ENCODE measurements at regions not wholly inside any gene's neighbourhood (a gene's known extent, or its start where the extent isn't known, plus 50 kb on each side); places are given as distances from the start of the nearest gene placed in this dataset.

- DNase-seq: no peak
- peaks cover 0 to 4% of the 10 kb centered on the region in 2 experiments for H3K9me3 ChIP-seq (ENCODE audit: control insufficient read depth in 1 of 2, insufficient read depth in 1 of 2, low read length in 2 of 2)
- no peaks in the 10 kb centered on the region for H3K36me3 Mint-ChIP-seq (ENCODE audit: low read depth)
- intact Hi-C loops (cut with DNase I, micrococcal nuclease): no loop called here
- no peak overlapping the region for H3K27ac Mint-ChIP-seq
- H3K4me3 ChIP-seq (ENCODE audit: low read length): no peak overlapping the region
- peaks cover 3% of the 10 kb centered on the region for H3K9me3 Mint-ChIP-seq
- CTCF ChIA-PET: no interaction called here
- no peak for TF ChIP-seq CTCF (IDR thresholded peaks at IDR 0.05)
- POLR2A ChIA-PET: no interaction called here
- no peaks in the 10 kb centered on the region for H3K27me3 Mint-ChIP-seq
- H3K4me1 Mint-ChIP-seq (ENCODE audit: low read depth): no peaks in the 10 kb centered on the region
- ATAC-seq (ENCODE audit: poor library complexity): no peak
- H3K27ac ChIP-seq (ENCODE audit: low read depth in 1 of 2, low read length in 2 of 2): no peak overlapping the region
- no peak overlapping the region for H3K4me3 Mint-ChIP-seq
- H3K27me3 ChIP-seq (ENCODE audit: control insufficient read depth in 1 of 2, insufficient read depth in 2 of 2, low read length in 2 of 2): no peaks in the 10 kb centered on the region
- no peaks in the 10 kb centered on the region for H3K4me1 ChIP-seq (ENCODE audit: insufficient read depth, low read length)
- no peaks in the 10 kb centered on the region for H3K36me3 ChIP-seq (ENCODE audit: insufficient read depth, low read length)
Observed at GRCh38 chr5:8714198-8714597, 831.7 kb downstream of the SEMA5A start.

- no peak overlapping the region for H3K4me3 Mint-ChIP-seq
- no peaks in the 10 kb centered on the region for H3K4me1 ChIP-seq (ENCODE audit: insufficient read depth, low read length)
- H3K4me3 ChIP-seq (ENCODE audit: low read length): no peak overlapping the region
- H3K9me3 Mint-ChIP-seq: peaks cover 3% of the 10 kb centered on the region
- no peaks in the 10 kb centered on the region for H3K9me3 ChIP-seq (ENCODE audit: control insufficient read depth in 1 of 2, insufficient read depth in 1 of 2, low read length in 2 of 2)
- no peaks in the 10 kb centered on the region for H3K36me3 Mint-ChIP-seq (ENCODE audit: low read depth)
- ChIA-PET POLR2A (no interaction called here), CTCF (no interaction called here)
- H3K4me1 Mint-ChIP-seq (ENCODE audit: low read depth): no peaks in the 10 kb centered on the region
- no peak overlapping the region for H3K27ac Mint-ChIP-seq
- ATAC-seq (ENCODE audit: poor library complexity): no peak
- no peaks in the 10 kb centered on the region for H3K36me3 ChIP-seq (ENCODE audit: insufficient read depth, low read length)
- no peaks in the 10 kb centered on the region for H3K27me3 Mint-ChIP-seq
- H3K27me3 ChIP-seq (ENCODE audit: control insufficient read depth in 1 of 2, insufficient read depth in 2 of 2, low read length in 2 of 2): no peaks in the 10 kb centered on the region
- no peak for TF ChIP-seq CTCF (IDR thresholded peaks at IDR 0.05)
- intact Hi-C loops (cut with DNase I, micrococcal nuclease): no loop called here
- H3K27ac ChIP-seq (ENCODE audit: low read depth in 1 of 2, low read length in 2 of 2): no peak overlapping the region
- no peak for DNase-seq
Observed at GRCh38 chr5:8714861-8715260, 831.0 kb downstream of the SEMA5A start.

- CTCF ChIA-PET: no interaction called here
- Mint-ChIP-seq H3K27me3 (no peaks in the 10 kb centered on the region), H3K27ac (no peak overlapping the region), H3K36me3 (ENCODE audit: low read depth) (no peaks in the 10 kb centered on the region), H3K4me1 (ENCODE audit: low read depth) (no peaks in the 10 kb centered on the region), H3K4me3 (no peak overlapping the region), H3K9me3 (peaks cover 5% of the 10 kb centered on the region)
- Histone ChIP-seq H3K9me3 (ENCODE audit: control insufficient read depth in 1 of 2, insufficient read depth in 1 of 2, low read length in 2 of 2) (no peaks in the 10 kb centered on the region), H3K4me1 (ENCODE audit: insufficient read depth, low read length) (no peaks in the 10 kb centered on the region), H3K36me3 (ENCODE audit: insufficient read depth, low read length) (no peaks in the 10 kb centered on the region), H3K4me3 (ENCODE audit: low read length) (no peak overlapping the region), H3K27ac (ENCODE audit: low read depth in 1 of 2, low read length in 2 of 2) (no peak overlapping the region), H3K27me3 (ENCODE audit: control insufficient read depth in 1 of 2, insufficient read depth in 2 of 2, low read length in 2 of 2) (no peaks in the 10 kb centered on the region)
- DNase-seq (no peak), ATAC-seq (ENCODE audit: poor library complexity) (no peak)
- no peak for TF ChIP-seq CTCF (IDR thresholded peaks at IDR 0.05)
- POLR2A ChIA-PET: no interaction called here
- intact Hi-C loops (cut with DNase I, micrococcal nuclease): no loop called here
Observed at GRCh38 chr5:8719796-8720195, 826.1 kb downstream of the SEMA5A start.
